SK-N-SH (cell line): ENCODE measurements at regions not wholly inside any gene's neighbourhood (a gene's known extent, or its start where the extent isn't known, plus 50 kb on each side); places are given as distances from the start of the nearest gene placed in this dataset.

Source experiments
- CTCF ChIA-PET: fragments of 300-600, 350-600 bp; formaldehyde crosslinking; extraction: SDS; loops from one replicate; lab custom pipeline; 2021; lab: Yijun Ruan, JAX
- POLR2A ChIA-PET: fragments of 350-600 bp; sonication (Branson Sonifier 250); formaldehyde crosslinking; extraction: SDS; loops from one replicate; lab custom pipeline; 2020; ENCODE audit warnings: antibody characterized with exemption, inconsistent platforms; lab: Yijun Ruan, JAX
- DNase-seq: peaks from one replicate; pipeline ENCODE4 v3.0.0; 2012
- H2AFZ ChIP-seq: fragments of 200-600 bp; sonication (generic); 2 replicates; pipeline ENCODE4 v1.8.1; 2016; ENCODE audit warnings: antibody characterized with exemption, mild to moderate bottlenecking, low read depth
- H3F3A ChIP-seq: fragments of 200-600 bp; sonication (generic); replicated peaks from 2 replicates; pipeline ENCODE3; 2016; ENCODE audit warnings: antibody characterized with exemption, mild to moderate bottlenecking; ENCODE audit not compliant: insufficient read depth
- H3K27ac ChIP-seq, 2 experiments: fragments of 200-500 bp in 1 of 2; fragments of 200-600 bp in 1 of 2; sonication (Bioruptor generic) in 1 of 2; sonication (generic), shearing (Covaris generic) in 1 of 2; 2 replicates each; pipeline versions ENCODE4 v1.5.1 to v1.6.1; 2014 to 2016; ENCODE audit warnings: low read depth in 2 of 2, inconsistent platforms in 1 of 2, low read length in 1 of 2, mild to moderate bottlenecking in 1 of 2, mixed read lengths in 1 of 2
- H3K27me3 ChIP-seq: fragments of 200-600 bp; sonication (generic), shearing (Covaris generic); 2 replicates; pipeline ENCODE4 v1.6.1; 2016; ENCODE audit warnings: mixed run types; ENCODE audit not compliant: insufficient read depth
- H3K36me3 ChIP-seq, 2 experiments: fragments of 200-500 bp in 1 of 2; fragments of 200-600 bp in 1 of 2; sonication (Bioruptor generic) in 1 of 2; sonication (generic) in 1 of 2; replicated peaks in 1 of 2; 2 replicates each; pipeline versions ENCODE3 to v1.5.1; 2014 to 2016; ENCODE audit warnings: low read length in 1 of 2, mild to moderate bottlenecking in 1 of 2; ENCODE audit not compliant: insufficient read depth in 2 of 2, control insufficient read depth in 1 of 2
- H3K4me1 ChIP-seq, 2 experiments: fragments of 200-500 bp in 1 of 2; fragments of 200-600 bp in 1 of 2; sonication (Bioruptor generic) in 1 of 2; sonication (generic), shearing (Covaris generic) in 1 of 2; 2 replicates each; pipeline versions ENCODE4 v1.5.1 to v1.6.1; 2014 to 2016; ENCODE audit warnings: low read depth in 1 of 2, low read length in 1 of 2, mixed run types in 1 of 2; ENCODE audit not compliant: insufficient read depth in 2 of 2, control insufficient read depth in 1 of 2
- H3K4me2 ChIP-seq: fragments of 200-600 bp; sonication (generic), shearing (Covaris generic); 2 replicates; pipeline ENCODE4 v1.6.1; 2017; ENCODE audit warnings: mixed run types
- H3K4me3 ChIP-seq, 2 experiments: fragments of 200-500 bp in 1 of 2; fragments of 200-600 bp in 1 of 2; sonication (Bioruptor generic) in 1 of 2; sonication (generic), shearing (Covaris generic) in 1 of 2; 2 replicates each; pipeline versions ENCODE4 v1.5.1 to v1.8.1; 2014 to 2016; ENCODE audit warnings: low read depth in 2 of 2, inconsistent platforms in 1 of 2, low read length in 1 of 2, mild to moderate bottlenecking in 1 of 2, mixed read lengths in 1 of 2, moderate library complexity in 1 of 2
- H3K79me2 ChIP-seq: fragments of 200-600 bp; sonication (generic); 2 replicates; pipeline ENCODE4 v1.8.1; 2017; ENCODE audit warnings: mild to moderate bottlenecking; ENCODE audit not compliant: insufficient read depth
- H3K9ac ChIP-seq: fragments of 200-600 bp; sonication (generic); 2 replicates; pipeline ENCODE4 v1.6.1; 2017; ENCODE audit warnings: mixed run types
- H3K9me2 ChIP-seq: fragments of 200-600 bp; sonication (generic); 2 replicates; pipeline ENCODE4 v1.6.1; 2017; ENCODE audit warnings: mixed run types
- H3K9me3 ChIP-seq: fragments of 200-600 bp; sonication (generic); 2 replicates; pipeline ENCODE4 v1.6.1; 2017; ENCODE audit warnings: mixed run types, mild to moderate bottlenecking, moderate library complexity
- H4K20me1 ChIP-seq: fragments of 200-600 bp; sonication (generic); 2 replicates; pipeline ENCODE4 v1.6.1; 2017; ENCODE audit warnings: mild to moderate bottlenecking, mixed run types; ENCODE audit not compliant: insufficient read depth
- CHD2 ChIP-seq: fragments of 150-350 bp; IDR thresholded peaks from 2 replicates; pipeline ENCODE4 v1.6.1; 2018; ENCODE audit warnings: low read length; ENCODE audit not compliant: partially characterized antibody
- CTCF ChIP-seq: fragments of 200-600 bp; sonication (generic); IDR thresholded peaks from 2 replicates; pipeline ENCODE4 v1.6.1; 2017; ENCODE audit warnings: antibody characterized with exemption, mild to moderate bottlenecking, moderate library complexity
- ELF1 ChIP-seq: IDR thresholded peaks from 2 replicates; pipeline ENCODE4 v1.4.0; 2012
- FOXJ3 ChIP-seq: sonication (generic); formaldehyde crosslinking; IDR thresholded peaks from 2 replicates; pipeline ENCODE4 v1.5.1; 2020; ENCODE audit warnings: mild to moderate bottlenecking, missing genetic modification reagents
- GABPA ChIP-seq: IDR thresholded peaks from 2 replicates; pipeline ENCODE4 v1.4.0; 2012; ENCODE audit warnings: low read depth, mild to moderate bottlenecking
- MXI1 ChIP-seq: IDR thresholded peaks from 2 replicates; pipeline ENCODE4 v1.6.1; 2012; ENCODE audit warnings: mild to moderate bottlenecking, low read depth, low read length, improper control_type of control experiment
- NRF1 ChIP-seq: IDR thresholded peaks from 2 replicates; pipeline ENCODE4 v1.6.1; 2012; ENCODE audit warnings: low read depth, mild to moderate bottlenecking, low read length
- RXRA ChIP-seq: IDR thresholded peaks from 2 replicates; pipeline ENCODE4 v1.4.0; 2012; ENCODE audit warnings: low read depth, mild to moderate bottlenecking, borderline replicate concordance
- SIN3A ChIP-seq: IDR thresholded peaks from 2 replicates; pipeline ENCODE4 v1.6.1; 2012; ENCODE audit warnings: low read depth, mild to moderate bottlenecking, low read length, moderate library complexity, borderline replicate concordance
- SMC3 ChIP-seq: IDR thresholded peaks from 2 replicates; pipeline ENCODE4 v1.6.1; 2012; ENCODE audit warnings: low read depth, low read length, improper control_type of control experiment
- USF1 ChIP-seq: IDR thresholded peaks from 2 replicates; pipeline ENCODE4 v1.4.0; 2012; ENCODE audit warnings: low read depth, borderline replicate concordance
- ZBTB33 ChIP-seq: IDR thresholded peaks from 2 replicates; pipeline ENCODE4 v1.4.0; 2012; ENCODE audit warnings: low read depth, borderline replicate concordance
- WGBS: methylation state at CpG from one replicate; pipeline ENCODE4 v1.1.6; 2017; ENCODE audit warnings: low lambda C conversion rate; 5-methylcytosine and 5-hydroxymethylcytosine counted together
- TF ChIP-seq, protein P1 (sequence below): IDR thresholded peaks from 2 replicates; pipeline ENCODE4 v1.4.0; 2012; ENCODE audit warnings: low read depth
- TF ChIP-seq, protein P2 (sequence below): fragments of 150-350 bp; IDR thresholded peaks from 2 replicates; pipeline ENCODE4 v1.6.1; 2017; ENCODE audit warnings: antibody characterized with exemption, low read length, low read depth, borderline replicate concordance

DNA sequence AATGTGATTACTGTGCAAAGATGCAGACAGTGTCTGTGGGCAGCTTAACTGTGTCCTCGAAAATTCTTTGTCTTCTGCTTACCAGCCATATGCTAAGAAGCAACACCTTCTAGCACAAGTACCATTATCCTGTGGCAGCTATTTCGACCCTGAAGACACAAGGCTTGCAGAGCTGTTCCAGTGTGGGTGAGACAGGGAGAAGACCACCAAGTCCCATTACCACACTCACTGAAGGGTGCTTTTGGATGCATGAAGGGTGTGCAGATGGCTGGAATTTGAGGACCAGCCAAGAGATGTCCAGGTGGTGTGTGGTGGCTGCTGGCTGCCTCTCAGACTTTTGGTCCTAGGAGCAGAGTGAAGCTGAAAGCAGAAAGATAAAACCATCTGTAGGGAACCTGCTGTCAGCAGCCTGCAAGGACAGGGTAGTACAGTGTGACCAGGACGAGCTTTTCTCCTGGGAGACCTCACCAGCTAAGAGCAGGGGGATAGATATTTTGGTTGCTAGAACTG, 161.8 kb downstream of the ICE1 start (continued):
- TF ChIP-seq USF1 (no peak), ELF1 (no peak)
- TF ChIP-seq, protein P1, sequence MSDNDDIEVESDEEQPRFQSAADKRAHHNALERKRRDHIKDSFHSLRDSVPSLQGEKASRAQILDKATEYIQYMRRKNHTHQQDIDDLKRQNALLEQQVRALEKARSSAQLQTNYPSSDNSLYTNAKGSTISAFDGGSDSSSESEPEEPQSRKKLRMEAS = no peak
- TF ChIP-seq, all 33 proteins: peak for 0

DNA sequence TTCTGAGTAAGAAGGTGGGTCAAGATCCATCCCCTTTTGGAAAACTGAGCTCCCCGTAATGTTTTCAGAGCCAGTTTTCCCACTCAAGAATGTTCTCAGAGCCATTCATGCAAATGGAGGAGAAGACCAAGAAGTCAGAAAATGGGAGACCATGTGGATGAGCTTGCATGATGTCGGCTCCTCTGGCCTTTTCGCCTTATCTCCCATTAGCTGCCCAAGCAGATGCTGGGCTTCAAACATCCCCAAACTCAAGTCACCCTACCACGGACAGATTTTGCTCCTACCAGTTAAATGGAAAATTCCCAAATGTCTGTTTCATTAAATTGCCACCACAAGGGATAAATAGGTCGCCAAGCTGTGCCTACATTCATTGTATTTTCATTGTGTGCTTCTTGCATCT, 161.4 kb downstream of the ICE1 start:
- no peak overlapping the region for H3K4me2 ChIP-seq
- H3K36me3 ChIP-seq = no peaks in the 10 kb centered on the region
- no peaks in the 10 kb centered on the region for H3K79me2 ChIP-seq
- peaks cover 0 to 10% of the 10 kb centered on the region in 2 experiments; a peak in 1 of 4 replicates for H3K4me1 ChIP-seq
- H3F3A ChIP-seq = no peaks in the 10 kb centered on the region
- H3K9me2 ChIP-seq = no peaks in the 10 kb centered on the region
- no peaks in the 10 kb centered on the region for H3K27me3 ChIP-seq
- WGBS = 34% methylated on average over 5 of the region's 5 CpGs
- ChIA-PET POLR2A (no interaction called here), CTCF (interaction anchor here (1.9 kb wide), 1 partner anchor 10 kb away, joined by 5 read pairs; no protein-coding TSS in a partner anchor)
- H3K27ac ChIP-seq = no peak overlapping the region
- H3K9ac ChIP-seq = no peak overlapping the region
- no peak for TF ChIP-seq USF1
- DNase-seq = no peak
- 0 out of 2 replicates have a peak, but pooled peaks cover 4% of the 10 kb centered on the region for H3K9me3 ChIP-seq
- no peak overlapping the region for H2AFZ ChIP-seq
- H4K20me1 ChIP-seq = no peaks in the 10 kb centered on the region
- no peak overlapping the region for H3K4me3 ChIP-seq

- no peak overlapping the region for H3K4me2 ChIP-seq
- no peak overlapping the region for H2AFZ ChIP-seq
- H3F3A ChIP-seq = no peaks in the 10 kb centered on the region
- TF ChIP-seq, protein P2, sequence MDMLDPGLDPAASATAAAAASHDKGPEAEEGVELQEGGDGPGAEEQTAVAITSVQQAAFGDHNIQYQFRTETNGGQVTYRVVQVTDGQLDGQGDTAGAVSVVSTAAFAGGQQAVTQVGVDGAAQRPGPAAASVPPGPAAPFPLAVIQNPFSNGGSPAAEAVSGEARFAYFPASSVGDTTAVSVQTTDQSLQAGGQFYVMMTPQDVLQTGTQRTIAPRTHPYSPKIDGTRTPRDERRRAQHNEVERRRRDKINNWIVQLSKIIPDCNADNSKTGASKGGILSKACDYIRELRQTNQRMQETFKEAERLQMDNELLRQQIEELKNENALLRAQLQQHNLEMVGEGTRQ = no peak
- no peak for TF ChIP-seq FOXJ3
- no peak for TF ChIP-seq ELF1
- no peak for TF ChIP-seq NRF1
- TF ChIP-seq CTCF = no peak
- no peak for TF ChIP-seq GABPA
- no peak for TF ChIP-seq MXI1
- no peak for TF ChIP-seq RXRA
- no peak for TF ChIP-seq SMC3
- TF ChIP-seq SIN3A = no peak
- no peak for TF ChIP-seq CHD2
- no peak for TF ChIP-seq ZBTB33
- TF ChIP-seq, all 33 proteins: peak for 0
- WGBS = 22% methylated on average over 5 of the region's 5 CpGs
- H3K4me1 ChIP-seq = peaks cover 0 to 8% of the 10 kb centered on the region in 2 experiments; a peak in 1 of 4 replicates
- ChIA-PET CTCF (interaction anchor here (1.9 kb wide), 1 partner anchor 10 kb away, joined by 5 read pairs; no protein-coding TSS in a partner anchor), POLR2A (no interaction called here)
- 0 out of 2 replicates have a peak, but pooled peaks cover 4% of the 10 kb centered on the region for H3K9me3 ChIP-seq
- no peak overlapping the region for H3K9ac ChIP-seq
- H3K9me2 ChIP-seq = no peaks in the 10 kb centered on the region
- H3K27ac ChIP-seq = no peak overlapping the region
- no peaks in the 10 kb centered on the region for H3K36me3 ChIP-seq
- no peaks in the 10 kb centered on the region for H3K27me3 ChIP-seq
- DNase-seq = no peak
- no peaks in the 10 kb centered on the region for H4K20me1 ChIP-seq
- H3K4me3 ChIP-seq = no peak overlapping the region
- no peaks in the 10 kb centered on the region for H3K79me2 ChIP-seq
These were observed 160.7 kb downstream of the ICE1 start for GRCh38 chr5:5583023-5583765.
